GM18498 (cell line): ENCODE measurements at regions not wholly inside any gene's neighbourhood (a gene's known extent, or its start where the extent isn't known, plus 50 kb on each side); places are given as distances from the start of the nearest gene placed in this dataset.

Experiments
- ATAC-seq: cut with Tn5 transposase; IDR thresholded peaks from one replicate; pipeline ENCODE4 v1.9.1; 2021; ENCODE audit warnings: mild to moderate bottlenecking, moderate library complexity; ENCODE audit not compliant: unreplicated experiment

DNA sequence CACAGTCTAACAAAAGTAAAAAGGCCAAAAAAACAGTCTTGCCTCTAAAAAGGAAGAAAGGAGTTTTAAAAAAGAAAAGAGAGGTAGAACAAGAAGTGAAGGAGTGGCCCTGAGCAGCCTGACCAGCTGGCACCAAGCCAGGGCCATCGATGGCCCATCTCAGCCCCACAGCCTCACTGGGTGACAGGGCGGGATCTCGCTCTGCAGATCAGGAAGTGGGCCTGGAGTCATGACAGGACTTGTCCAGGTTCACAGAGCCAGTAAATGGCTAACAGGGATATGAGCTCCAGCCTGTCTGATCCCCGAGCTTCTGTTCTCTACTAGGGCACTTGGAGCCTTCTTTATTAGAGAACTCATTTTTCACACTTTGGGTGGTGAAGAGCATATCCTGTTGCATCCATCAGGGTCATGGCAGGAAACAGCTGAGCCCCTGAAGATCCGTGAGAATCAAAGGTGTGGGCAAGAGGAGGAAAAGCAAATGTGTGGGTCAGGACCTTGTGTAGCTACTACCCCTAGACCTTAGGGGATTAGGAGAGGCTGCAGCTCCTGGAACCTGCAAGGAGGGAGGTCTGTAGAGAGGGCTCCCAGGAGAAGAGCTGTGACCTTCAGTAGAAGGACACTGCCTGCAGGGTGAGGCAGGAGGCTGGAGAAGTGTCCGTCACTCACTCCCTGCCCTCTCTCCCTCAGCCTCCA is 299.0 kb upstream of the MSX2 start:
- ATAC-seq: no peak

DNA sequence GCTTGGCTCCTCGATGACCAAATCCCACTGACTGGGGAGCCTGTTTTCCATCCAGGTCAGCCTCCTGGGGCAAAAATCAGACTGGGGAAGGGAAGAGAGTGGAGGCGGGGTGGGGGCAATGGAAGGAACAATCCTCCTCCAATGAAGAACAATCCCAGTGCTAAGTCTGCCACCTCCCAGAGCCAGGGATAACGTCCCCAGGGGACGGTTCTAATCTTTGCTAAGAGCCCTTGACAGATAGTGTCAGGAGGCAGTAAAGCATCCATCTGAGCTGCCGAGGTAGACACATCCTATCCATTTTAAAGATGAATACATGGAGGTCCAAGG is 298.5 kb upstream of the MSX2 start:
- ATAC-seq: no peak

DNA sequence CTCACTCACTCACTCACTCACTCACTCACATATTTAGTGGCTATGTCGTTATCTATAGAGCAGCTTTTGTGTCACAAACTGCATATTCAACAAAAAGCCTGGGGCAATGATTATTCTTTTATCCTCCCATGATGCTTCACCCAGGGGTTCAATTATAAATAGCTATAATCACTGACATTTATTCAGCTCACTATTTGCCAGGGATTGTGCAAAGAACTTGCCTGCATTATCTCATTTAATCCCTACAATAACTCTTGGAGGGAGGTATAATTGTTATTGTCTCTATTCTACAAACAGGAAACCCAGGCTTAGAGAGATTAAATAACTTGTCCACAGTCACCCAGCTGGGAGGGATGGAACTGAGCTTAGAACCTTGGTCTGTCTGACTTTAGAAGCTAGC is 298.0 kb upstream of the MSX2 start:
- no peak for ATAC-seq

DNA sequence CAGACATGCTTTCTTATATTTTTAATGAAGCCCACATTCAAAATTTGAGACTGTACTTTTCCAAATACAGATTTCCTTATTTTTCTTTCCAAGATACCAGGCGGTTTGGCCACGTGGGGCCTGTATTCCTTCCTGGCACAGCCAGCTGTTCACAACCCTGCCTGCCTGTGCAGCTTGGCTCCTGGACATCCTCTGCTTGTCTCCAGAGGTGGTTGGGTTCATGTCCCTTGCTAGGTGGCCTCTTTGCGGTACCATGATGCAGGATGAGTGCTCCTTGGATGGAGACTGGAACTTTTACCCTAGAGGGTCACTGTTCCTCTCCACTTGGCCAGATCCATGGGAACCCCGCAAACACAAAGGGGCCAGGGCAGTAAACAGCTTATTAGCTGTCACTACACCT is 297.5 kb upstream of the MSX2 start:
- no peak for ATAC-seq

DNA sequence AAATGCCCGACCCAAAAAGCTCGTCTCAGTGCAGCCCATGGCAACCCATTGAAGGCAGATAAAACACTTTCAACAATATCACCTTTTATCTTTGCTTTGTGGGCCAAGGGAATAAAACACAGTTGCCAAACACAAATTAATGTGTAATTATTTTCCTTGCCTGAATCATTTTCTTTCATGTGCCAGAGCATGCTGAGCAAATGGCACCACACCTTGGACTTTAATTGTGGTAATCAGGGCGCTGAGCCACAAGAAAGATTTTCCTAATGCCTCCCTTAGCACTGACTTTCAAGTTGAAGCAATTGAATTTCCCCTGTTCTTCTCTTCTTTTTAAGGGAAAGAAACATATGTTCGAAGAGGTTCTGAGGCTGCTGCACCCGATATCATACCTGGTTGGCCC is 297.1 kb upstream of the MSX2 start:
- no peak for ATAC-seq

DNA sequence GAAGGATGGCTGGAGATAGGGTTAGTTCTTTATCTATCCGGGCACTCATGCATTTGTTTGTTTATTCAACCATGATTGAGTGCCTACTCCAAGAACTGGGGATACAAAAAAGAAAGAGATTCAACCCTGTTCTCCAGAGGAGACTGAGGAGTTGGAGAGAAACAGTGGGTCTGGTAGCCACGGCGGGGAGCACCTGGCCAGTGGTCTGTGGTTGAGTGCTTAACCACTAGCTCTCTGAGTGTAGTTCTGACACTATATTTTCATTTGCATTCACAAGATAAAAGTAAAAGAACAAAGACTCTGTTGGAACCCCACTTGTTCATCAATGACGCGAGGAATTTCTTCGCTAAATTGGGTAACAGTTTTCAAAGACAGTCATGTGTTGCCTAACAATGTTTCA is 295.5 kb upstream of the MSX2 start:
- no peak for ATAC-seq

DNA sequence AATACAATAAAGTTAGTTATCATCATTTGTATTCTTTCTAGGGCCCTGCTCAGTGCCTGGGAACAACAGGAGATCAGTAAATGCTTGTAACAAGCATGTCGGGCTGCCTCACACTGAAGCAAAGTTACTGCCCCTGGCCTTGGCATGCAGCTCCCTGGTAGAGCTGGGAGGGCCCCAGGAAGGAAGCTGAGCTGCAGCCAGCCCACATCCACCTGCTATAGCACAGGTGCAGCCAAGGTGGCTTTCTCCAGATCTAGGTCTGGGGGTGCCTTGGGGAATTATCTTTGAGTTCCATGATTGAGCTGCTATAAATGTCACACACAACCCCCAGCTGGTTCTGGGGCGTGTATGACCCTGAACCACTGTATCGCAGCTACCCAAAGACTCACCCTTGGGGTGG is 293.4 kb upstream of the MSX2 start:
- no peak for ATAC-seq

DNA sequence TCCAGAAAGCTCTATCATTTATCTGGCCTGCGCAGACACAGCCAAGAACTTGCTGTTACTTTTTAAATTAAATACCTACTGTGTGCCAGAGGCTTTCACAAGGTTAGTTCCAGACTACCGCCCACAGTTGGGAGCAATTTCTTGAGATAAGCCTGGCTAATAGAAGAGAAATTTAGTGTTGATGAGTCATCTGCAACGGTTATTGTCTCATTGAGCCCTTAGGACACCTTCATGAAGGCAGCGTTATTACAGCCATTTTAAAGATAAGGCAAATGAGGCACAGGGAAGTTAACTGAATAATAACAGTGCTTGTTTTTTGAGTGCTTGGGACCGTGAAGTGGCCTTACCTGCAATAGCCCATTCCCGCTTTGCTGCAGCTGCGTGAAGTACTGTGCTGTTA is 292.9 kb upstream of the MSX2 start:
- ATAC-seq: no peak

DNA sequence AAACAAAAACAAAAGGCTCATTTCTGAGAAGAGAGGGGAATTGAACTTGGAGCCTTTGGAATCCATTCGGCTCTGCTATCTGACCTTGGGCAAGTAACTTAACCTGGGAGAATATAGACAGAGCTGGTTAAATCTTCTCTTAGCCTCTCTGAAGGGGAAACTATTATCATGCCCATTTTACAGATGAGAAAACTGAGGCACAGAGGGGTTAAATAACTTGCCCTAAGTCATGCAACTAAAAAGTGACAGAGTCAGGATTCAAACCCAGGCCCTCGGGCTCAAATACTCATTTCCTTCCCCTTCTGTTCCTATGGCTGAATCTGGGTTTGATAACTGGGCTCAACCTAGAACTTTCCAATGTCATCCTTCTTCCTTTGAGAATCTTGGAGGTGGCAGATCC is 291.3 kb upstream of the MSX2 start:
- ATAC-seq: no peak

DNA sequence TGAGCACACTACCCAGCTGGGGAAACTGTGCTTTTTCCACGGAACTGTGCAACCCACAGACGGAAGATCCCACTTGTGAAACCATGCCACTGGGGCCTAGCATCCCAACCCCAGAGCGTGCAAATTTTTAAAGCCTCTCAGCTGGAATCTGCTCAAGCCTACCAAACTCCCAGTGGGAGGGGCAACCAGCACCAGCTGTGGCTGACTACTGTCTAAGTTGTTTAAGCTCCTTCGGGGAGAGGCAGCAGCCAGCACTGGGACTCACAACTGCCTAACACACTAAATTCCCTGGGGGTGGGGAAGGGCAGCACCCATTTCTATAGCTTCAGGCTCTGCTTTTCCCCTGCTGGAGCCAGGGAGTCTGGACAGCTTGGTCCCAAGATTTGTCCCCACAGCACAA is 287.6 kb upstream of the MSX2 start:
- ATAC-seq: no peak

DNA sequence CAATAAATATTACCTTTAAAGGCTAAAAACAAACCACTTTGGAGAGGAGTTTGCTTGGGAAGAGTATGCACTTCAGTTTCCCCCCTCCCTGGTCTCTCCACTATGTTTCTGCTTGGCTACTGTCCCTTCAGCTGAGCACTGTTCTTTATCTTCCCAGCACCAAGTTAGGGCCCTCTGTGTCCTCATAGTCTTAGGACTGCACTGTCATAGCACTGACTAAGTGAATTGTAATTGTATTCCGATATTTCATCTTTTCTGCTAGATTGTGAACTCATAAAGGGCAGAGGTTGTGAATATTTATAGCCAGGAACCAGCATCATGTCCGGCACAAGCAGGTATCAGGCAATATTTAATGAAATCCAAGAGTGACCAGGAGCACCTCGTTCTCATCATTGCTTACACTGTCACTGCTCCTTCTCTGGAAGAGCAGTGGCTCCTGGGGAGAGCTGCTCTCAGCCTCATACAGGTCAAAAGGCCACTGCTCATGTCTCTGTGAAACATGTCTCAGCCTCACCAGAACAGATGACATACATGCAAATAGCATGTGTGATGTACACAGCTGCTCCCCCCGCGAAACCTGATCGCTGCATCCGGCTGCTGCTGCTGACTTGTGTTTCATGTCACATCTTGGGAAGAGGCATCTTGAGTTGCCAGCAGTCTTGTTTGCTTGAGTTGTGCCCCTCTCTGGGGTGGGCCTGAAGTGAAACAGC is 279.7 kb upstream of the MSX2 start:
- no peak for ATAC-seq

DNA sequence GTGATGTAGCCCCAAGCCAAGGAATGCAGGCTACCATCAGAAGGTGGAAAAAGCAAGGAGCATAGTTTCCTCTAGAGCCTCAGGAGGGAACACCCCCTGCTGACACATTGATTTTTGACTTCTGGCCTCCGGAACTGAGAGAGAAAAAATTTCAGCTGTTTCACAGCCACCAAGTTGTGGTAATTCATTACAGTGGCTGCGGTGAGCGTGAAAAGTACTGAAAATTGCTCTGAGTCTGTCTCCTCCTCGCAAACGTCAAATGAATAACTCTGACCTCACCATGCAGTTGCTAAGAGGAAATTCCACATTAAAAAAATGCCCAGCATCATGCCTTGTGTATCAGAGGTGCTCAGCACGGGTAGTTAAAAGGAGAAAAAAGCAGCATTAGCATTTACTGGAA is 277.9 kb upstream of the MSX2 start:
- no peak for ATAC-seq

DNA sequence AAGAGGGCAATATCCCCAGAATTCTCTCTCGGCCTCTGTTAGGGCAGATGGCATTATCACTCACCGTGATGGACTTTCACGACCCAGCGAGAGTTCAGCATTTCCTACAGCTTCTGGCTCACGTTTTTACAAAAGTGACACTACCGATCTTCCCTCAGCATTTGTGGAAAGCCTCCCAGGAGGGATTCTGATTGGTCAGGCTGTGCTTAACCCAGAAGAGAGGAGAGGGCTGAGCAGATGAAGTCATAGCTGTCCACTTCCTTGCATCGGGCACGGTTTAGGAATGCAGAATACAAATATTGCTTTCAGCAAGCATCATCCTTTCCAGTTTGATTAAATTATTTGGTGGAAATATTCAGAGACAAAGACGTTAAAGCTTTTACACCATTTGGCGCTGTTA is 277.4 kb upstream of the MSX2 start:
- ATAC-seq: no peak

DNA sequence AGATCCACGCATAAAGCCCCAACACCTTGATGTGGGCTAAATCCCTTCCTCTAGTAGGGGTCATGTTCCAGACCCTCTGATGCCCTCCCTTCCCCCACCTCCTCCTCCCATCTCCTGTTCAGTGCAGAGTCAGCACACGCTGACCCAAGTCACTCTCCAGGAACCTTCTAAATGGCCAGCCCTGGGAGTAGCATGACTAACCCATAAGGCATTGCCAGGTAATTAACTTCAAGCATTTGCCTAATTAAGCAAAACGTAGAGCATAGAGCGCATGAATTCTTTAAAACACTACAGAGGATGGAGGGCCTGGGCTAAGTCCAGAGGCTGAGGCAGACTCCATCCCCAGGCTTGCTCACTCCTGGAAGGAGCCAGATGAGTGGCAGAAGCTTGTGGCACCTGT is 276.3 kb upstream of the MSX2 start:
- no peak for ATAC-seq

DNA sequence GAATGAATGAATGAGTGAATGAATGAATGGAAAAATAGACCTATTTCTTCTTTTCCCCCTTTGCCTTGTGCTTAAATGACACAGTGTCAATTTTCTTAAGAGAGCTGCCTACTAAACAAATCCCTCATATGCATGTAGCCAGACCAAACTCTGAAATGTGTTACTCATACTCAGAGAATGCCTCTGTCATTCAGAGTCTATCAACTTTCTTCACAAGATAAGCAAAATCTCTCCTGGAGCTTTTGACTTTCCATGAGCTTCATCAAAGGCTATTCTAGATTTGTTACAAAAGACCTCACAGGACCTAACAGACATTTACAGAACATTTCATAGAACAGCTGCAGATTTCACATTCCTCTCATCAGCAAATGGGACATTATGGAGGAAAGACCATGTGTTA is 275.7 kb upstream of the MSX2 start:
- ATAC-seq: no peak

DNA sequence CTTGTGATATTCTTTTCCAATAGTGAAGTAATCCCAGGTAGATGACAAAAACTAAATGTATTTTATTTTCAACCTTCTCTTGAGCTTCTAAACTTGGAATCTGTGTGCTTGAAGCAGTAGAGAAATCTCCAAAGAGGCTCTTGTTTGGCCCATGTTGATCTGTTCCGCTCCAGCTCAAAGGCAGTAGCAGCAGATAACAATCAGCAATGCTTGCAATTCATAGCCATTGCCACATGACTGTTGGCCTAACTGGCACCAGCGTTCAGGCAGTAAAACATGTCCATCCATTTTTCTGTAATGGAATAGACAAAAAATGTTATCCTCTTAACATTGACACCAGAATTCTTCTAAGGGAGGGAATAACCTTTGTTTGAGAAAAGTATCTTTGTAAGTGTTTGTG is 270.7 kb upstream of the MSX2 start:
- ATAC-seq: no peak

DNA sequence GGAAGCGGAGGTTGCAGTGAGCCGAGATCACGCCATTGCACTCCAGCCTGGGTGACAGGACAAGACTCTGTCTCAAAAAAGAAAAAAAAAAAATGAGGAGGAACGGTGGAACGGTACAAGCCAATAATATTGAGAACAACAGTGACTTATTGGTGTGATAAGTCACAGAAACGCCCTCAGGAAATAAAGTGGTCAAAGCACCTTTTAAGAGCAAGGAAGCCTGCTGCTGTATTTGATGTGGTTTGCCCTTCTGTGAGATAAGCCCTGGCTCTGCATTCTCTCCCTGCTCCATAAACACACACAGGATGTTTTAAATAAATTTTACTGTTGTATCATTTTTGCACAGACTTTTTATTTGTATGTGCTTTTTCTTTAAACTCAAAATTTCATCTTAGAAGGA is 269.9 kb upstream of the MSX2 start:
- ATAC-seq: no peak

DNA sequence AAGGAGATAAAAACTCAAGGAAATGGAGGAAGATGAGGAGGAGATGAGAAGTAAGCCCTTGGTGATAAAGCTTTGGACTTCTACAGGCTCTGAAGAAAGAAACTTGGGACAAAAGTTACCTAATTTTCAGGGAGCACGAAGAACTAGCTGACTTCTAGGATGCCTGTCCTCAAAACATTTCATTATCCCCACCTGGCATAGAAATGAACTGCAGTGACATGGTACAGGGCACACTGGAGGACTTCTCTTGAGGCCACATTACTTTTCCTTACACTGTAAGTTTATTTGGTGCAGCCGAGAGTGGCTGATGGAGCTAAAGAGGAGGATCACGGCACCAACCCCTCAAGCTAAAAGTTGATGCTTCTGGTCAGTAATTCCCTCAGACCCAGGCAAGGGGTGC is 269.5 kb upstream of the MSX2 start:
- ATAC-seq: no peak

DNA sequence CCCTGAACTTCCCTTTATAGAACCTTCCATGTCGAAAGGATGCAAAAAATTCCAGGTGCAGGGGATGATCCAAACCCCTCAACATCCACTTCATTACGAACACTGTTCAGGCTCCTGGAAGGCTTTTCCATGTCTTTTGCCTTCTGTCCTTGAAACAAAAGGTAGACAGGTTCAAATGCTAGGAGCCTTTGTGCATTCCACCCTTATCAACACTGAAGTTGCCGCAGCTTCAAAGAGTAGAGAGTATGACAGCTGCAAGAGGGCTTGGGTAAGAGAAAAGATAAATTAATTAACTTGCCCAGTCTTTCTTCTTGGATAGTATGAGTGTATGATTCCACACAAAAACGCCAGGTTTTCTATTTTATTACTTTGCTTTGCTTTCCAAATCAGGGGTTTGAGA is 269.1 kb upstream of the MSX2 start:
- no peak for ATAC-seq

DNA sequence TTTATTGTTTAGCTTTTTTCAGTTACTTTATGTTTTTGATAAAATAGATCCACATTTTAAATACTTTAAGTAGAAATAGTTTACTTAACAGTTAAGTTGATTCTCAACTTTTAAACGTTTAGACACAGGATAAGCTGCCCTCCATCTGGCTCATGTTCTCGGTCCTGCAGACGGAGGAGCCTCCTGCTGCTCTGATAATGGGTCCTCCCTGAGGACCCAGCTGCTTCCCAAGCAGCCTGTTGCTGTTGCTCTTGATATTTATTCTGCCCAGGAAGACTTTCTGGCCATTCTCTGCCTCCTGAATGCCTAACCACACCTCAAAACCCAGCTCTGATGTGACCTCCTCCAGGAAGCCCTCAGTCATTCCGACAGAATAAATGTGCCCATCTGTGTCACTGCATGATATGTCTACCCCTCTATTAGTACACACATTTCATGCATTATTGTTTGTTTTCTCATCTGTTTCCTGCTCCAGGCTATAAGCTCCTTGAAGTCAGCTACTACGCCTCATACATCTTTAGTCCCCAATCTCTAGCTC is 267.2 kb upstream of the MSX2 start:
- ATAC-seq: no peak

DNA sequence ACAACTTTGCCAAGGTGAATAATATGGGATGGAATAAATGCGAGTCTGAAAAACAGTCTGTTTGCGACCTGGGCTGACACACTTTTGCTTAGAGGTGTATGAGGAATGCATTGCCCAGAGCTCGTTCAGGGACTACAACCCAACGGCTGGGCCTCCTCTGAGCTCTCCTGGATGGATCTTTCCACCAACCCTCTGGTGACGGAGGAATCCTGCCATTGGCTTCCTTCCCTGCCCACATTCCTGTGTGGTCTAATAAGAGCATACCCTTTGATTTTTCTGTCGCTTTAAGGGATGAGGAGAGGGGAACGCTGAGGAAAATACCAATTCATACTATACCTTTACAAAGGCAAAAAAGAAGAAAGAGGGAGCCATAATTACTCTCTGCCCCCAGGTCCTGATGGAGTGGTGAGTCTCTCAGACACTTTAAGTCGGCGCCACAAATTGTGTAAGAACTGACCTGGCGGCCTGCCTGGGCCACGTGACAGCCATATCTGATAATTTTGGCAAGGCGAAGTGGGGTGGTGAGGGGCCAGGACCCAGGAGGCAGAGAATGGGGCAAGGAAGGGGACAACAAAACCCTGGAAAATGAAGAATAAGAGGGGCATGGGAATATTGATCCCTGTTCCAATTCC is 265.2 kb upstream of the MSX2 start:
- no peak for ATAC-seq

DNA sequence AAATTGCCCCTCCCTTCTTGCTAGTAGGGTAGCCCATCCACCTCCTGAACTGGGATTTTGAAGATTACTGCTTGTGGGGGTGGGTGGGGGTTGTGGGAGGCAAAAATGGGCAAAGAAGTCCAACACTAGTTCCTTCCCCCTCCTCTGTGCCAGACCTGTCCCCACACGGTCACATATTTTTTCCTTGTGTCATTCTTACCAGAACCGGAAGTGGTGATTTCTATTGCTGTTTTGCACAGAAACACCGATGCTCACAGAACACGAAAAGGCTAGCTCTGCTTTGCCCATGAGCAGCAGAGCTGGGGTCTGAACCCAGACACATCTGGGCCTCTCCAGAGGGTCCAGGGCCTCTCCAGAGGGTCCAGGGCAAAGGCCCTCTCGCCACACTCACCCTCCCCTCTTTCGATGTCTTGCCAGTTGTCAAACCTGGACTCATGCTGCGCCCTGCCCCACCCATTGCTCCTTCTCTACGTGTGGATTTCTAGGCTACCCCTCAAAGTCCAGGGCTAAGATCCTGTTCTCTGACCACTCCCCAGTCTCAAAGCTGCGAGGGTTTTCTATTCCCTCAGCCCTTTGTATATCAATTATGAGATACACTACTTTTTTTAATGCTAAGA is 264.4 kb upstream of the MSX2 start:
- ATAC-seq: no peak
